BLaER1 treated with 17β-estradiol and CSF1 and Interleukin-3, amounts not matched to agents 10 nM and 100 nM (cell line): ENCODE measurements at regions not wholly inside any gene's neighbourhood (a gene's known extent, or its start where the extent isn't known, plus 50 kb on each side); places are given as distances from the start of the nearest gene placed in this dataset.

Experiments
- H3K27ac ChIP-seq, 11 experiments: shearing (Covaris generic); formaldehyde crosslinking; 2 replicates each; pipeline ENCODE4 v1.8.1; 2022
- H3K27me3 ChIP-seq, 11 experiments: shearing (Covaris generic); formaldehyde crosslinking; 2 replicates each; pipeline ENCODE4 v1.8.1; 2022
- H3K36me3 ChIP-seq, 11 experiments: shearing (Covaris generic); formaldehyde crosslinking; 2 replicates each; pipeline ENCODE4 v1.8.1; 2022
- H3K4me1 ChIP-seq, 10 experiments: shearing (Covaris generic); formaldehyde crosslinking; 2 replicates each; pipeline ENCODE4 v1.8.1; 2022
- H3K4me2 ChIP-seq, 11 experiments: shearing (Covaris generic); formaldehyde crosslinking; 2 replicates each; pipeline ENCODE4 v1.8.1; 2022
- H3K4me3 ChIP-seq, 10 experiments: shearing (Covaris generic); formaldehyde crosslinking; 2 replicates each; pipeline ENCODE4 v1.8.1; 2022
- H3K9ac ChIP-seq, 11 experiments: shearing (Covaris generic); formaldehyde crosslinking; 2 replicates each; pipeline ENCODE4 v1.8.1; 2022
- H3K9me3 ChIP-seq, 11 experiments: shearing (Covaris generic); formaldehyde crosslinking; replicated peaks in 1 of 11; 2 replicates each; pipeline ENCODE4 v1.8.1; 2022
- H4K20me1 ChIP-seq, 11 experiments: shearing (Covaris generic); formaldehyde crosslinking; 2 replicates each; pipeline ENCODE4 v1.8.1; 2022
- Cebpa-rat ChIP-seq, 11 experiments: shearing (Covaris generic); IDR thresholded peaks; 2 replicates each; pipeline ENCODE4 v1.8.1; 2022

- Histone ChIP-seq H3K4me2 (peak overlapping the region in 4 of 11 experiments; percentile 15 to 51 (median 47); a peak in 5 of 22 replicates), H3K27ac (no peak overlapping the region), H3K9me3 (peaks cover 7 to 18% (median 9%) of the 10 kb centered on the region in 11 experiments; a peak in 17 of 22 replicates), H3K27me3 (no peaks in the 10 kb centered on the region), H3K4me3 (no peak overlapping the region), H3K36me3 (no peaks in the 10 kb centered on the region), H3K9ac (no peak overlapping the region), H3K4me1 (peaks cover 20 to 55% (median 36%) of the 10 kb centered on the region in 10 experiments), H4K20me1 (peaks cover 0 to 52% (median 28%) of the 10 kb centered on the region in 11 experiments; a peak in 12 of 22 replicates)
- TF ChIP-seq Cebpa-rat (IDR thresholded peaks at IDR 0.05), result no peak
These were observed 294.9 kb upstream of the CRY1 start for GRCh38 chr12:107388263-107388662.

- no peaks in the 10 kb centered on the region for H3K36me3 ChIP-seq
These were observed 295.2 kb upstream of the PWP1 start for GRCh38 chr12:107390414-107390813.

GRCh38 chr12:107393043-107393717 lies 292.4 kb upstream of the PWP1 start:
- TF ChIP-seq Cebpa-rat (IDR thresholded peaks at IDR 0.05), result no peak
- H3K27me3 ChIP-seq, result no peaks in the 10 kb centered on the region
- H3K4me1 ChIP-seq, result peaks cover 20 to 64% (median 32%) of the 10 kb centered on the region in 10 experiments
- no peaks in the 10 kb centered on the region for H3K36me3 ChIP-seq
- peaks cover 7 to 18% (median 9%) of the 10 kb centered on the region in 11 experiments; a peak in 17 of 22 replicates for H3K9me3 ChIP-seq
- no peak overlapping the region for H3K9ac ChIP-seq
- peak overlapping the region; percentile 20 to 80 (median 57) for H3K4me2 ChIP-seq
- peaks cover 0 to 60% (median 31%) of the 10 kb centered on the region in 11 experiments; a peak in 8 of 22 replicates for H4K20me1 ChIP-seq
- no peak overlapping the region for H3K27ac ChIP-seq
- H3K4me3 ChIP-seq, result no peak overlapping the region

More at GRCh38 chr12:107390414-107390813, 295.2 kb upstream of the PWP1 start:
- Histone ChIP-seq H3K4me1 (peaks cover 28 to 67% (median 51%) of the 10 kb centered on the region in 10 experiments), H3K9me3 (peaks cover 7 to 18% (median 9%) of the 10 kb centered on the region in 11 experiments; a peak in 17 of 22 replicates), H3K4me2 (no peak overlapping the region), H4K20me1 (peaks cover 0 to 46% (median 19%) of the 10 kb centered on the region in 11 experiments; a peak in 10 of 22 replicates), H3K9ac (no peak overlapping the region), H3K27ac (no peak overlapping the region), H3K27me3 (no peaks in the 10 kb centered on the region), H3K4me3 (no peak overlapping the region)
- TF ChIP-seq Cebpa-rat (IDR thresholded peaks at IDR 0.05), result no peak

GRCh38 chr12:107394693-107395092 lies 290.9 kb upstream of the PWP1 start:
- Histone ChIP-seq H3K4me3 (no peak overlapping the region), H3K4me1 (peaks cover 20 to 78% (median 32%) of the 10 kb centered on the region in 10 experiments), H3K36me3 (no peaks in the 10 kb centered on the region), H3K4me2 (peak overlapping the region in 8 of 11 experiments; percentile 17 to 62 (median 37); a peak in 13 of 22 replicates), H4K20me1 (peaks cover 0 to 67% (median 31%) of the 10 kb centered on the region in 11 experiments; a peak in 8 of 22 replicates), H3K27ac (no peak overlapping the region), H3K9me3 (peaks cover under 1 to 9% (median 3%) of the 10 kb centered on the region in 11 experiments; a peak in 15 of 22 replicates), H3K9ac (no peak overlapping the region), H3K27me3 (no peaks in the 10 kb centered on the region)
- TF ChIP-seq Cebpa-rat (IDR thresholded peaks at IDR 0.05), result no peak

- Histone ChIP-seq H3K27ac (no peak overlapping the region), H3K36me3 (no peaks in the 10 kb centered on the region), H3K9ac (no peak overlapping the region), H3K9me3 (no peaks in the 10 kb centered on the region), H3K4me1 (peaks cover 27 to 89% (median 40%) of the 10 kb centered on the region in 10 experiments), H3K27me3 (no peaks in the 10 kb centered on the region), H4K20me1 (peaks cover 0 to 67% (median 31%) of the 10 kb centered on the region in 11 experiments; a peak in 8 of 22 replicates), H3K4me2 (peak overlapping the region in 3 of 11 experiments; percentile 6 to 18 (median 17); a peak in 5 of 22 replicates), H3K4me3 (no peak overlapping the region)
- no peak for TF ChIP-seq Cebpa-rat (IDR thresholded peaks at IDR 0.05)
These were observed 289.8 kb upstream of the PWP1 start for GRCh38 chr12:107395817-107396216.

GRCh38 chr12:107396991-107397390 lies 288.6 kb upstream of the PWP1 start:
- H3K27ac ChIP-seq, result no peak overlapping the region
- TF ChIP-seq Cebpa-rat (IDR thresholded peaks at IDR 0.05), result no peak

GRCh38 chr12:107397890-107398500 lies 287.6 kb upstream of the PWP1 start:
- Histone ChIP-seq H3K9me3 (no peaks in the 10 kb centered on the region), H4K20me1 (peaks cover 0 to 49% (median 18%) of the 10 kb centered on the region in 11 experiments; a peak in 8 of 22 replicates), H3K27ac (no peak overlapping the region), H3K4me3 (no peak overlapping the region), H3K9ac (no peak overlapping the region), H3K4me2 (peak overlapping the region in 4 of 11 experiments; percentile 26 to 63 (median 48); a peak in 8 of 22 replicates), H3K36me3 (no peaks in the 10 kb centered on the region), H3K4me1 (peaks cover 22 to 99% (median 42%) of the 10 kb centered on the region in 10 experiments), H3K27me3 (no peaks in the 10 kb centered on the region)
- TF ChIP-seq Cebpa-rat (IDR thresholded peaks at IDR 0.05), result no peak

More at GRCh38 chr12:107396991-107397390, 288.6 kb upstream of the PWP1 start:
- H3K9me3 ChIP-seq, result no peaks in the 10 kb centered on the region
- peak overlapping the region in 7 of 11 experiments; percentile 3 to 63 (median 31); a peak in 9 of 22 replicates for H3K4me2 ChIP-seq
- H3K4me1 ChIP-seq, result peaks cover 32 to 99% (median 50%) of the 10 kb centered on the region in 10 experiments
- H3K36me3 ChIP-seq, result no peaks in the 10 kb centered on the region
- no peak overlapping the region for H3K9ac ChIP-seq
- H3K27me3 ChIP-seq, result no peaks in the 10 kb centered on the region
- no peak overlapping the region for H3K4me3 ChIP-seq
- H4K20me1 ChIP-seq, result peaks cover 0 to 59% (median 23%) of the 10 kb centered on the region in 11 experiments; a peak in 8 of 22 replicates

GRCh38 chr12:107399046-107399445 lies 286.6 kb upstream of the PWP1 start:
- Histone ChIP-seq H3K4me1 (peaks cover 12 to 90% (median 34%) of the 10 kb centered on the region in 10 experiments), H4K20me1 (peaks cover 0 to 45% (median 13%) of the 10 kb centered on the region in 11 experiments; a peak in 7 of 22 replicates), H3K9me3 (no peaks in the 10 kb centered on the region), H3K4me2 (peak overlapping the region in 4 of 11 experiments; percentile 1 to 63 (median 48); a peak in 6 of 22 replicates), H3K9ac (no peak overlapping the region), H3K36me3 (no peaks in the 10 kb centered on the region), H3K4me3 (no peak overlapping the region), H3K27ac (0 out of 22 replicates have a peak overlapping the region, but pooled peaks of 1 of the 11 experiments have one; percentile 6), H3K27me3 (no peaks in the 10 kb centered on the region)
- TF ChIP-seq Cebpa-rat (IDR thresholded peaks at IDR 0.05), result no peak
